Astrocyte of the hippocampus (primary cell): ENCODE measurements at regions not wholly inside any gene's neighbourhood (a gene's known extent, or its start where the extent isn't known, plus 50 kb on each side); places are given as distances from the start of the nearest gene placed in this dataset.

Source experiments
- DNase-seq: peaks from one replicate; pipeline ENCODE4 v3.0.0; 2011; ENCODE audit warnings: low read depth, low spot score

DNA sequence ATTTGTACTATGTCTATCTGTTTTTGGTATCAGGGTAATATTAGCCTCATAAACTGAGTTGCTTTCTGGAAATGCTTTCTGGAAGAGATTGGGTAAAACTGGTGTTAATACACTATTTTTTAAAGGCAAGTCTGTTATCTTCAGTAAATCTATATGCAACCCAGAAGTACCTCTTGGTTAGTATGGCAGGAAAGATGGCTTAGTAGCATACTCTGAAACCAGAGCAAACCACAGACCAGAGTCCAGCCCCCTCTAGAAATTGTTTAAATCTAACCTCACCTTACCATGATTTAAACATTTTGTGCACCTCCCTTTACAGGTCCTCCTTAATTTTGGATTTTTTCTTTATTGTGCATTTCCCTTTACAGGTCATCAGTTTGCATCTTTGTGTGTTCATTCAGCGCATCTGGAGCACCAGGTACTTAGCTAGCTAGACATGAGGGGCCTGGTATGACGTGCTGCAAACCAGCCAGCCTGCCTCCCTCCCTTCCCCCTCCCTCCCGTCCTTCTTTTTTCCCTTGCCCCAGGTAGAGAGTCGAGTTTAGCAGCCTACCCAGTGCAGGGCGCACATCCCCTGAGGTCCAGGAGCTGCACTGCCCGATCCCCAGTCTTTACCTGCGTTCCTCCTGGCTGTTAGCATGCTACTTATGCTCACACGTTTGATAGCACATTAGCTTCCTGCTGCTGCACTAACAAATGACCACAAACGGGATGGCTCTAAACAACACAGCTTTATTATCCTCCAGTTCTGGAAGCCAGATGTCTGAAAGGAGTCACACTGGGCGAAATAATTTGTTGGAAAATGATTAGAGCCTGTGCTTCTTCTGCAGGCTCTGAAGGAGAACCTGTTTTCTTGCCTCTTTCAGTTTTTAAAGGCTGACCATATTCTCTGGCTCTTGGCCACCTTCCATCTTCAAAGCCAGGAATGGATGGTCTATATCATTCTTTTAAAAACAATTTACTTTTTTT, 299.9 kb upstream of the HABP2 start:
- no peak for DNase-seq

- DNase-seq = no peak
These were observed 293.2 kb upstream of the HABP2 start for GRCh38 chr10:113259576-113260226.

DNA sequence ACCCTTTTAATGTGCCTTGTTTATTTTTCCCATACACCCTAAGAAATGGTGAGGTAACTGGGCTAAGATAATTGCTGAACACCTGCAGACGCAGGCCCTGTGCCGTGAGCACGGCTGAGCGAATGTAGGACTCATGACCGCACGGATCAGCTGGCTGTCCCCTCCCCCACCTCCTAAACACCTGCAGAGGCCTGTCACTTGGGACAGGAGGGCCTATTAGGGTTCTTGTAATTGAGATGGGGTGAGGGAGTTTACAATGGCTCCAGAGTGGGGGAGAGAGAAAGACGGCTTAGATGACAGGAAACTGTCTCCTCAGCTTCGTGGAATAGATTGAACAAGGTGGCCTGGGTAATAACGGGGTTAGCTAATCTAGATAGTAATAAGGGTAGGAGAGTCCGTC, 291.7 kb upstream of the HABP2 start:
- DNase-seq = no peak

DNA sequence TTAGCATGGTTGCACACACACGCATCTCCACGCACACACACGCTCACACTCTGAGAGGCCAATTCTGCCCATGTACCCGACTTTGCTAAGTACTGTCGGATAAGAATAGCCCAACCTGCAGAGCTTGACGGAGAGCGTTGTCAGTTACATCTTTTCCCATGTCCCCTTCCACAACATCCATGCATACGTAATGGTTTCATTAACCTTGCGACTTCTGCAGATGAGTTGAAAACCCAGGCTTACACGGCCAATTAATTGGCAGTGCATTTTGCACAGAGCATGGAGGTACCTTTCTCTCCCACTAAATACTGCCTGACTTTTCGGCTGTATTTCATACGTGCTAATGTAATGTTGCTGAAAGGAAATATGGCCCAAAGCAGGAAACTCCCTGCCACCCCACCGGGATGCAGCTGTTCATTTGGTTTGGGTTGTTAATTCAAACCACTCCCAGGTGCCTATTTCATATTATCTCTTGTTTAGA, 291.2 kb upstream of the HABP2 start:
- no peak for DNase-seq

DNA sequence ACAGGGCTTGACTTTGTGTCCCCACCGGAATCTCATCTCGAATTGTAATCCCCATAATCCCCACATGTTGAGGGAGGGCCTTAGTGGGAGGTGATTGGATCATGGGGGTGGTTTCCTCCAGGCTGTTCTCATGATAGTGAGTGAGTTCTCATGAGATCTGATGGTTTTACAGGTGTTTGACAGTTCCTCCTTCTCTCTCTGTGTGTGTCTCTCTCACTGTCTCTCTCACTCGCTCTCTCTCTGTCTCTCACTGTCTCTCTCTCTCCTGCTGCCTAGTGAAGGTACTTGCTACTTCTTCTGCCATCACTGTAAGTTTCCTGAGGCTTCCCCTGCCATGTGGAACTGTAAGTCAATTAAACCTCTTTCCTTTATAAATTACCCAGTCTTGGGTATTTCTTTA, 289.8 kb upstream of the HABP2 start:
- DNase-seq = no peak

GRCh38 chr10:113264333-113265131, 288.3 kb upstream of the HABP2 start:
- DNase-seq = no peak

DNA sequence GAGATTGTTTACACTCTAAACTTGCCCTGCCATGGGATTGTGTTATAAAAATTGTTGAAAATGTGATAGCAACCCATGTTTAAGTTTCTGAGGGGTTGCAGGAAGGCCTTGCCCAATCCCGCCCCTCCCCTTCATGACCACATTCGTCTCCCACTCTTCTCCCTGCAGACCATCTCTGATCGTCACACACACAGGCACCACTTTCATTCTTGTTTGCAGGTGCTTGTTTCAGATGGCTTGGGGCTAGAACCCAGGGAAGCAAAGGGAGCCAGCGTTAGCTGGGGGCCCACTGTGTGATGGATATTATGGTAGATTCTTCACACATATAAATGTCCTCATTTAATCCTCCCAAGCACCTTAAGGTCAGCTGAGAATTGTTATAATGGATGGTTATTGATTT, 286.7 kb upstream of the HABP2 start:
- no peak for DNase-seq

GRCh38 chr10:113267619-113268562, 285.0 kb upstream of the HABP2 start:
- DNase-seq = peak; percentile 48

DNA sequence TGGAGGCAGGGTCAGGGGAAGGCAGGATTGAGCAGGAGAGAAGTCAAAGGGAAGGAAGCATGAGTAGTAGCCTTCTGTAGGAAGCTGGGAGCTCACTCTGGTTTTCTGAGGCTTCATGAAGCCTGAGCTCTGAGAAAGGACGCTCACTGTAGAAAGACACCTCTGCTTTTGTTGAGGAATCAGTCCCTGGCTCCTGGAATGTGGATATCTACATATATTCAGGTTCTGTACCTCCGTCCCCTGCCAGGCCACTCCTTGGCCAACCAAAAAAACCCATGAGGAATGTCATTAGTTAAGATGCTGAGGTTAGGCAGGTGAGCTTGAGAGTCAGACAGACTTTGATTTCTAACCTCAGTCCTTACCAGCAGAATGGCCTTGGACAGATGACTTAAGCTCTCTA, 283.5 kb upstream of the HABP2 start:
- DNase-seq = no peak

GRCh38 chr10:113272511-113272910, 280.3 kb upstream of the HABP2 start:
- DNase-seq = no peak

DNA sequence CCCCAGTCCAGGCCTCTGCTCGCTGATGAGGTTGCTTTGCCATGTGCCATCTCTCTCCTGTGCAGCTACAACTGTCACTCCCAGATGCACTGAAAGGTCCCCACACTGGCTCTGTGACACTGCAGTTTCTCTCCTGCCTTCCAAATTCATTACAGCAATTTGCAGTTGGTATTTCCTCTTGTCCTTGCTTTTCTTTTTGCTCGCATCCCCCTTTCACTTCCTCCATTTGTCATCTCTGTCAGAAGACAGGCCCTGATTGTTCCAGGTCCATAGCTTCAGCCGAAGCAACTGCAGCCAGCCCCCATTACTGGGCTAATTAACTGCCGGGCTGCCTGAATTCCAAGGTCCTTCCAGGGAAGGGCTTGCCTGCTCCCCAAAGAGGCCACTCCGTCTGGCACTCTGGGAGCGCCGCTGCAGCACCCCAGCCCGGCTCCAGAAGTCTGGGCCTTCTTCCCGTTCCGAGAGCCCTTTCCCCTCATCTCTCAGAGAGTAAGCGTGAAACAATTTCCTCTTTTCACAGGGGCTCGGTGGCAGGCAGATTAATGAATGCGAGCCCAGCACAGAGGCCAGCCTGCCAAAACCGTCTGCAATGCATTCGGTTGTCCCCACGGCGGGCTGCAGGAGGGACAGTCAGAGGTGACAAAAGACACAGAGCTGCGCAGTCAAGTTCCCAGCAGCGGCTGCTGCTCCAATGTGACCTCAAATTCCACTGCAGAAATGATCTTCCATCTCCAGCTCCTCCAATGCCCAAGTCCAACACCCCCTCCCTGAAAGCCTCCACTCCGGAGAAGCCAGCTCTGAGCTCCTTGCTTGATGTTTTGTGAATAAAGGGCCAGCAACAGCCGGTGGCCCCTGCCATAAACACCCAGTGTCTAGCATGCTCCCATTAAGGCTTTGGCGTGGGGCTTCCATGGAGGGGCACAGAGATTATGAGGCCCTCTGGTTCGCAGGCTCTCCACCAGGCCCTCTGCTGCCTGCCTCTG, 279.4 kb upstream of the HABP2 start:
- DNase-seq = peak; percentile 64

DNA sequence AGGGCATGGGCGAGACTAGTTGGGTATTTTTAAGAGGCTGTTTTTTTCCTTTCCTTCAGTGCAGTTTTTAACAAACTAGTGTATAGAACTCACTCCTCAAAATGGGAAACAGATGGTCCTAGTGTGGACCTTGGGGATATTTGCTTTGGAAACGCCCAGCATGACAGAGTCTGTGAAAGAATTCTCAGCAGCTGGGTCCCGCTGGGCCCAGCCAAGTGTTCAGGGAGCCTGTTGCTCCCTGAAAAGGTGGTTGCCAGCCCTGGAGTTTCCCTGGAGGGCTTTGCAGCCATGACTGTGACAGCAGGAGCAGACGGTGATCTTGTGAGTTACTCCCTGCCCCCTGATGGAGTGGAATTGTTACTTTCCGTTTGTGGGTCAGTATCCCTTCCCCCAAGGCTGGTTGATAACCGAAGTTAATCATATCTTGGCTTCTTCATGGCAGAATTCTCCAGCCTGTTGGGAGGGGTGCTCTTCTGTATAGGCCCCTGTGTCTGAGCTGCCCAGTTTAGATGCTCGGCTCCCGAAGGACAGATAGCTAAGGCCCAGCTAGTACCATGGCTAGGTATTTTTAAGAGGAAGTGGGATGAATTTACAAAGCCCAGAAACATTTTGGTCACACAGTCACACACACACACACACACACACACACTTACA, 278.6 kb upstream of the HABP2 start:
- no peak for DNase-seq

DNA sequence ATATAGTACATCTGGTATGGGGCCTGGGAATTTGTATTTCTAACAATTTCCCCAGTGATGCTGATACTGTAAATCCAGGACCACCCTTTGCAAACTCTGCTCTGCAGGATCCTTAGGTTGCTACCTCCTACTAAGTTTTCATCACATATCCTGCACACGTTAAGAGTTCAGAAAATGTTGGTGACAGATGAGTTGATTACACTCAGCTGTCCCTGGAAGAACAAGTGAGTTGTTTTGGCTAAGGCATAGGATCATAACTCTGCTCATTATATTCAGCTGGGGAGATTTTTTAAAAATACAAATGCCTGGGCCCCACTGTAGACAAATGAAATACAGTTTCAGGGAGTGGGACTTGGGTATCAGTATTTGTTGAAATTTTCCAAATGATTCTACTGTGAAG, 274.6 kb upstream of the HABP2 start:
- DNase-seq = no peak

- DNase-seq = no peak
These were observed 274.2 kb upstream of the HABP2 start for GRCh38 chr10:113278664-113279063.

DNA sequence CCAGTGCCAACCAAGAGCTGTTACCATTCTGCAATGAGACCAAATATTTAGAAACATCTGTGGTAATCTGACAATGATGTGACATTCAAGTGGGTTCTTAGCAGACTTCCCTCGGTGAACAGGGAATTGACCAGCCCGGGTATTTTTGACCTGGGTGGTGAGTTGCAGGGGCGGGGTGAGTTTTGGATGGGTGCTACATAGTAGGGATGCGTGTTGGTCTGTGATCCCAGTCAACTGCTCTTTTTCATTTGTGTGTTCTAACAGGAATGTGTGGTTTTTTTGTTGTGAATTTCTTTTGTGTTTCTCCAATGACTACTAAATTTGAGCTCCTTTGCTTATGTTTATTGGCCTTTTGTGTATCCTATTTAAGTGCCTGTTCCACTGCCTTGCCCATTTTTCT, 273.6 kb upstream of the HABP2 start:
- no peak for DNase-seq

DNA sequence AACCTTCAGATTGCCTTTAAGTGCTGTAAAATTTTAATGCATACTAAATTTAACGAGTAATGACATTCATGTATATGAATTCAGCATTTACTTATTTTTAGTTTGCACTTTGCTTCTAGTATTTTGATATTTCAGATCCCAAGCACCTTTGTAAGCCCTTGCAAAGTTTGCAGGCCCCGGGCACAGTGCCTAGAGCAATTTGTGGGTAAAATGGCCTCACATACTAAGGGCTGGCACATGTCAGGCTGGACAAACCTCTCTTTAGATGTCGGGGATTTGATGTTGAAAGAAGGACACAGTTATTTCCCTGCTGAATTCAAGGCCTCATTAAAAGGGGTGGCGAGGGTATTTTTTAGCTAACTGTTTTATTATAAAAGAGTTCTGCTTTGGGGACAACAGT, 270.3 kb upstream of the HABP2 start:
- no peak for DNase-seq

GRCh38 chr10:113283189-113283588, 269.7 kb upstream of the HABP2 start:
- no peak for DNase-seq

- no peak for DNase-seq
These were observed 268.2 kb upstream of the HABP2 start for GRCh38 chr10:113284635-113285034.

DNA sequence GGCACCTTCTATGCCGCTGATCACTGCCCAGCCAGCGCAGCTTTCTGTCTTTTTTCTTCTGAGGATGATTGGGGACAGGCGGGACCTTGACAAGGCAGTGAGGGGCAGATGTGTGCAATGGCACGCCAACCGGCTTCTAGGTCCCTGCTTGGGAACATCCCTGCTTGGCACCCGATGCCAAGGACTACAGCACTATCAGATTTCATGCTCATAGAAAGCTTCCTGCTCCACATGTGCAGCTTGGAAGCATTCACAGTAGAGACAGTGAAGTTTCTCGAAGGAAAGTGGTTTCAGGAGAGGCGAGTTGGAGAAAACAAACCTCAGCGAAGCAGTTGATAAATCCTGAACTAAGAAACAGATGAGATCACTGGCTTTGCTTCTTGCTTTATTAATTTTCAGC, 267.5 kb upstream of the HABP2 start:
- no peak for DNase-seq
